SK-N-SH treated with all-trans-retinoic acid at 6 μM for 48 hours (cell line): ENCODE measurements at regions not wholly inside any gene's neighbourhood (a gene's known extent, or its start where the extent isn't known, plus 50 kb on each side); places are given as distances from the start of the nearest gene placed in this dataset.

Experiments used
- ARNTL ChIP-seq: fragments of 450-650 bp; formaldehyde crosslinking; IDR thresholded peaks from 2 replicates; pipeline ENCODE4 v1.5.0; 2020; ENCODE audit warnings: low read depth, mild to moderate bottlenecking, moderate library complexity, borderline replicate concordance
- GLIS3 ChIP-seq: fragments of 250-450 bp; sonication (Bioruptor Pico); IDR thresholded peaks from 2 replicates; pipeline ENCODE4 v1.5.0; 2020; ENCODE audit warnings: mild to moderate bottlenecking, moderate library complexity
- OSR1 ChIP-seq: fragments of 250-450 bp; sonication (Bioruptor Pico); IDR thresholded peaks from 2 replicates; pipeline ENCODE4 v1.8.0; 2022; ENCODE audit warnings: moderate library complexity, mild to moderate bottlenecking, inconsistent platforms

DNA sequence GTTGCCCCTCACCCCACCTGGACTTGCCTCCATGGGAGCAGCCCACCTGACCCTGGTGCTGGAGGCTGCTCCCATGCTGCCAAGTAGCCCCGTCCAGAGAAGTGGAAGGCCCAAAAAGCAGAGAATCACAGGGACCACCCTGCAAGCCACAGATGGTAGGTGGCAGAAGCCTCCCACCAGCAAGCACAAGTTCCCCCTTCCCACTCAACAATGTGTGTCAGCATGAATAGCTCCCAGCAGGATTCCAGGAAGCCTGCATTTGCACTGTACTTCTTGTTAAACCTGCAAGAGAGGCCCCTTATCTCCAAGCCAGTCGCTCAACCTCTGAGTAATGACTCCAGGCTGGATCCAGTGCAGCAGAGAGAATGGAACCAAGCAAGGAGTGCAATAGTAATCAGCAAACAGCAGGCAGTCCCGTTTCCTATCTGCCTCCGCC is 180.8 kb upstream of the CST7 start:
- TF ChIP-seq OSR1 (CRISPR knock-in tag) = no peak
- no peak for TF ChIP-seq ARNTL
- TF ChIP-seq GLIS3 (CRISPR knock-in tag) = no peak
